GM19463 (cell line): ENCODE measurements at regions not wholly inside any gene's neighbourhood (a gene's known extent, or its start where the extent isn't known, plus 50 kb on each side); places are given as distances from the start of the nearest gene placed in this dataset.

Experiments
- ATAC-seq: cut with Tn5 transposase; IDR thresholded peaks from one replicate; pipeline ENCODE4 v1.9.1; 2021; ENCODE audit warnings: mild to moderate bottlenecking, moderate library complexity; ENCODE audit not compliant: unreplicated experiment

GRCh38 chr9:16960084-16960483, 89.6 kb upstream of the BNC2 start:
- ATAC-seq, result no peak

GRCh38 chr9:16959391-16959790, 88.9 kb upstream of the BNC2 start:
- no peak for ATAC-seq

DNA sequence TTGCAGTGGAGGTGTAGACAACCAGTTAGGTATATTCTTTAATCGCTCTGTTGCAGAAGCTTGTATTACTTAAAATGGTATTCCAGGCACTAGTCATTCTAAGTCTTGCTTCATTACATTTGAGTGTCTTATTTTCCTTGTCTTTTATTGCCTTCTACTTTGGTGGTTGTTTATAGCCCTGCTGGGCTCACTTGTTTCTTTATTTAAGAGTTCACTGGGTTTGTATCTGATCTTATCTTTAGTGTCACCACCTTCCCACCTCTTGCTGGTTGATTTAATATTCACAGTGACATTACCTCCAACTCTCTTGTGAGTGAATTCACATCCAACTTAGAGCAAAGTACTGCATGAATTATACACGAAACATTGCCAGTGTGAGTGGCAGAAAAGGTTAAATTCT, 83.6 kb upstream of the BNC2 start:
- no peak for ATAC-seq

GRCh38 chr9:16951502-16951901, 81.0 kb upstream of the BNC2 start:
- no peak for ATAC-seq

DNA sequence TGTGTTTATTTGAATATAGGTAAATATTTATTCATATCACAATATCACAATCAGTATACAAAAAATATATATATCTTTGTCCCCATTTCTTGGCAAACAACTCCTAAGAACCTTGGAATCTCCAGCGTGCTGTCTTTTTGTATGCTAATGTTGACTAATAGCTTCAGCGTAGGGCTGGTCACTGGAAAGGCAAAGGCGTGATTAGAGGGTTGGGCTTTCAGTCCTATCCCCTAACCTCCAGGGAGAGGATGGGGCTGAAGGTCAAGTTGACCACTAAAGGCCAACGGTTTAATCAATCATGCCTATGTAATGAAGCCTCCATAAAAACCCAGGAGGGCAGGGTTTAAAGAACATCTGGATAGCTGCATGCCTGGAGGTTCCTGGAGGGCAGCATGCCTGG, 79.6 kb upstream of the BNC2 start:
- no peak for ATAC-seq

DNA sequence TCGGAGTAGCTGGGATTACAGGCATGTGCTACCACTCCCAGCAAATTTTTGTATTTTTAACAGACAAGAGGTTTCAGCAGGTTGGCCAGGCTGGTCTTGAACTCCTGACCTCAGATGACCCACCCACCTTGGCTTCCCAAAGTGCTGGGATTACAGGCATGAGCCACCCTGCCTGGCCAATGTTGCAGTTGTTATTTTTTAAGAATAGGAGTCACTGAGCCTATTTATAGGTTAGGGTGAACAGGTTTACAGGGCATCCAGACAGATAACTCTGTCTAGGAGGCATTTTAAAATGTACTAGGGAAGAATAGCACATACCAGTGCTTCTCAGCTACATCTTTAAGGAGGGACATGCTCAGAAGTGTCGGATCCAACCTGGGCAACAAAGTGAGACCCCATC, 60.1 kb upstream of the BNC2 start:
- no peak for ATAC-seq

DNA sequence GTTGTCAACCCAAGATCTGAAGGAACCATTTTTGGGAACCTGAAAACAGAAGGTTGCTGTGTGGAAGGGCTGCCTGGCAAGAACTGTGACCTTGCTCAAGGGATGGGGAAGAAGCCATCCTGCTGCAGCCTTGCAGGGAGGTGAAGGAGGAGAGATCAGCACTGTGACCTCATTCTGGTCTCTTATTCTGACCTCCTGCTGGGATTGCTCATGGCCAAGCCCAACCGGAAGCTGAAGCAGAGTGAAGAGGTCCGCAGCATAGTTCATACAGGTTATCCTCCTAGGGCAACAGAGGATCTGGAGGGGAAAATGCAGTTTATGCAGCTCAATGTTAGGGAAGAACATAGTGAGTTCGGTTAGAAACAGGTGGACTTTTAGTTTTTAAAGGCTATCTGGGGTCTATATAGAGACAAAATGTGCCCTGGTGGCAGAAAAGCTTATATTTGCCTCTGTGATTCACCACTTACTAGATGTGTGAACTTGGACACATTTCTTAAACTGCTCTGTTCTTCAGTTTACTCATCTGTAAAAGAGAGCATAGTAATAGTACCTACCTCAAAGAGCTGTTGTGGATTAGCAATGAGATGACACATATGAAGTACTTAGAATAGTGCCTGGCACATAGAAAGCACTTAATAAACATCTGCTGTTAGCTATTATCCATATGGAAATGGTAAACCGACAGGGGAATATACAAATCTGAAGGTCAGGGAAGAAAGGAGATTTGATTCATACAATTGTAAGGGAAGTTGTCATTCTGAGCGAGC, 57.9 kb upstream of the BNC2 start:
- ATAC-seq, result no peak

GRCh38 chr9:16925426-16925825, 55.0 kb upstream of the BNC2 start:
- no peak for ATAC-seq

- ATAC-seq, result no peak
These were observed 53.9 kb upstream of the BNC2 start for GRCh38 chr9:16924311-16924915.

DNA sequence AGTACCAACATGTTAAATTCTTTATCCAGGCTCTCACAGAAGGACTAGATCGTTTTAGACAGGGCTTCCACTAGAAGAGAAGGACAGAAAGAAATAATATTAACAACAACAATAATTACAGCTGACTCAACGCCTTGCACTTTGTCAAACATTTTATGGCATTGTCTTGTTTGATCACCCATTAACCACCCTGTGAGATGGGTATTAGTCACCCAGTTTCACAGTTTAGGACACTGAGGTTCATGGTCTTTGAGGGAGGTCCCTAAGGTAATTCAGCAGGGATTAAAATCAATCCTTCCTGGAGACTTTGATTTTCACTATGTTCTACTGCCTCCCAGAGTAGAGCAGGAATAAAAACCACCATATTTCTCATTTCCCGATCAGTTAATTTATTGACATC, 51.4 kb upstream of the BNC2 start:
- no peak for ATAC-seq
